ENCODE measurements at regions not wholly inside any gene's neighbourhood (a gene's known extent, or its start where the extent isn't known, plus 50 kb on each side); places are given as distances from the start of the nearest gene placed in this dataset.

DNA sequence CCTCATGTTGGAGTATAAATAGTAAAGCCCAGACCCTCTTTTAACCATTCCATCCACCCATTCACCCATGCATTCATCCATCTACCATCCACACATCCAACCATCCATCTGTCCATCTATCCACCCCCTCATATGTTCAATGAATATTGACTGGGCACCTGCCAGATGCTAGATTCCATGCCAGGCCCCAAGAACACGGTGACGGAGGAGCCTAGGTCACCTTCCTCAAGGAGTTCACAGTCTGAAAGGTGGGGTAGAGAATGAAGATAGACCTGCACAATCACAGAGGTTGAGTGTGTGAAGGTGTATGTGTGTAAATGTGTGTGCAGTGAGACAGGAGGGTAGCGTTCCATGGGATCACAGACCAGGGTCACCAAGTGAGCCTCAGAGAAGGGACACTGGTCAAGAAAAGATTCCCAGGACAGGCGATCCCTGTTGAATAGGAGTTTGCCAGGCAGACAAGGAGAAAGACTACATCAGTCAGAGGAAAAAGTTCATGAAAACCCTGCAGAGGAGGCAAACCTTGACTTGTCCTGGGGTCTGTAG, 287.2 kb downstream of the CYP26B1 start:
- no peak for DNase-seq

DNA sequence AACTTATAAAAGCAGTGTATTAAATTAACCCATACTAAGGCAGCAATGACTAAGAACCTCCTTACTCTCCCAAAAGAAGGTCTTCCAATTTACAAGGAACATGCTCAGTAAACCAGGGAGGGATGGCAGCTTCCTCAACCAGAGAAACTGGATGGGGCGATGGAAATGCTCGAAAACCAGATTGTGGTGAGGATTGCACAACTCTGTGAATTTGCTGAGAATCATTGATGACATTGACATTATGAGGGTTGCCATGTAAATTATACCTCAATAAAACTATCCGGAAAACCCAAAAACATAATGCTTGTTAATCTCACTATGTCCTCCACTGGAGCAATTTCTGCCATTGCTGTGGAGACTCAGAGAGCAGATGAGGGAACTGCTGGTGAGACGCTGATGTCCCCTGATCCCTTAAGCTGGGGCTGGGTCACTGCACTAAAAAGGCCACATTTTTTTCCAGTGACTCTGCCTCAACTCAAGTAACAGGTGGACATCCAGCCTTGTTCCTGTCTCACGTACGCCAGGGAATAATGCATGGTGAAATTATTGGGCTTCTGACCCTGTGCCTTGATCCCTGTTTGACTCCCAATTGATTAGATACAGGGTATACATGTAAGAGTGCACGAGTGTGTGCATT, 288.3 kb downstream of the CYP26B1 start:
- DNase-seq = no peak

GRCh38 chr2:71858071-71858470, 289.6 kb downstream of the CYP26B1 start:
- DNase-seq = no peak

- DNase-seq = no peak
Measured at GRCh38 chr2:71857636-71858035, 290.0 kb downstream of the CYP26B1 start.

GRCh38 chr2:71856773-71857525, 290.7 kb downstream of the CYP26B1 start:
- DNase-seq = no peak

GRCh38 chr2:71853858-71854257, 293.8 kb downstream of the CYP26B1 start:
- no peak for DNase-seq

DNA sequence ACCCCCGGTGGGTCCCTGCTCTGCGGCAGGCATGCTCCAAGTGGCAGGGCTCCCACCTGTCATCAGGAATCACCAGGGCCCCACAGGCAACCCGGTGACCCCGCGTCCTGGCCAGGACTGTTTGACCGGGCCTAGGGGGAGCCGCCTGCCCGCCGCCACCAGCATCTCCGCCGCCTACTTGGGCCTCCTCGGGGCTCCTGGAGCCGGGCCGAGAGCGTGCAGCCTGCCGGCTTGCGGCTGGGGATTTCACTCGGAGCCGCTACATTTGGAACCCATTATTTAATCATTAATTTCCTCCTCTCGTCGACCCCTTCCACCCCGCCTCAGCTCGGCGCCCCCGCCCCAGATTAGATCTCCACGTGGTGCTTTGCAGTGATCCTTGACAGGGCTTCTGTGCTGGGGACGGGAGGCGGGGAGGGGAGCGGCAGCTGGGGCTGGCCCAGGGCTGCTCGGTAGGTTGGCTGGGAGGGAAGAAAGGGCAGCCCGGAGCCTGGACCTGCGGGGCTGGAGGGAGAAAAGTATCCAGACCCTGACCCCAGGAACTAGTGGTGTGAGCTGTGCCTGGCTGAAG, 295.4 kb downstream of the CYP26B1 start:
- DNase-seq = no peak

- no peak for DNase-seq
Measured at GRCh38 chr2:71851094-71851750, 296.4 kb downstream of the CYP26B1 start.

GRCh38 chr2:71850306-71850801, 297.3 kb downstream of the CYP26B1 start:
- peak; percentile 5 for DNase-seq

DNA sequence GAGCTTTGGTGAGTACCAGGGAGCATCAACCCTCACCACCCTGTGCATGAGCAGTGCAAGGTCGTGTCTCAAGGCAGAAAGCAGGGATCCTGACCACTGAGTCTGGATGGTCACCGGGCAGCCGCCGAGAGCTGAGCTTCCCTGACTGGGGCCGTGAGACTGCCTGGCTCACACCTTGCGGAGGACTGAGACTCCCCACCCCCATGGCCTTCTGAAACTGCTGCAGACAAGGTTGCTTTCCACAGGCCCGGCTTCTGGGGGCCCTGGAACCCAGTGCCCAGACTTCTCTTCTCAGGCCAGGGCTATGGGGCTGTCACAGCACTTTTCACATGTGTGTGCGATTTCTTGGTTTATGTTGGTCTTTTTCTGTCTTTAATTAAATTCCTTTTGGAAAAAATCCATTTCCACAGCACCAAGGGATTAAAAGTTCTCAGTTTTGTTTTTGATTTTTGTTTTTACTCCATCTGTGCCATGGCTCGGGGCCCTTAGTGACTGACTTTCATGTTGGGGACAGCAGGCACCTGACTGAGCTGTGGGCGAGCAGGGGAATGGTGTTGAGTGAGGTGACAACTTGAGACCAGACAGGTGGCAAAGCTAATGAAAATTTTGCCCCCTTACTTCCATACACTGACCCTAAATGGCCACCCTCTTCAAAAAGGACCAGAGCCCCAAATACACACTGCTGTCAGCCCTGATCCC, 297.9 kb downstream of the CYP26B1 start:
- no peak for DNase-seq

DNA sequence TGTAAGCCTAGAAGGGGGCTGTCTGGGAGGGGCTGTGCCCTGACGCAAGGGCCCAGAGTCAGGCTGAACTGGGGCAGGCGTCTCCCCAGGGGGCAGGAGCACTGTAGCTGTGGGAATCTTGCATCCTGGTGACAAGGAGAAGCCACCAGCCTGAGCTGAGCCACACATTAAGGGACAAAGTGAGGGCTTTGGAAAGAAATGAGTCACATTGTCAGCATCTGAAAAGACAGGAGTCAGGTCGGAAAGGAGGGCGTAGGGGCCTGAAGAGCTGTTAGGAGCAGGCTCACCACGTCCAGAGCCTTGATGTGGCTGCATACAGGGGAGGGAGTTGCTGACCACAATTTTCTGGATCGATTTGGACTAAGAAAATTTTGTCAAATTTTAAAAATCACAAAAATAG, 298.6 kb downstream of the CYP26B1 start:
- no peak for DNase-seq

DNA sequence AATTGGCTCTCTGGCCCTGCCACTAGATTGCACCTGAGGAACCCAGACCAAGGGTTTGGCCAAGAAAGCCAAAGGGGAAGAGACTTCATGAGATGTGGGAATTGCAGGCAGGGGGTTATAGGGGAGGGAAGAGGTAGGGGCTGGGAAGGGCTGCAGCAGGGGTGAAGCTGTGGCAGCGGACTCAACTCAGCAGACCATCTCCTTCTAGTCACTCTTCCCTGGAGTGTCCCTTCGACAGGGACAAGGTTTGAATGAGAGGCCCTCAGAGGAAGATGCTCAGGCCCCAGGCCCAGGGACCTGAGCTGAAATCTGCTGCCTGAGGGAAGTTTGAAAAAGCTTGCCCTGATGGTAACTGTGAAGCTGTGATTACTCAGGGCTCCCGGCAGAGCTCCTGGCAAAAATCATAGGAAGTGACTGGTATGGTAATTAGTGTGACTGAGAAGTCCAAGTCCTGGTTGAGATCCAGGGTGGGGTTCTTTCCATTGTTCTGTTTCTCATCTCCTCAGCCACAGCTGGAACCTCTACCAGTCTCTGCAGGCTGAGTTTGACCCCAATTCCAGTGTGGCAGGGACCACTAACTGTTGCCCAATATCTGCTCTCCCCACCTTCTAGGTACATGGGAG, 300.9 kb downstream of the CYP26B1 start:
- DNase-seq = no peak

- DNase-seq = no peak
Measured at GRCh38 chr2:71846072-71846471, 301.6 kb downstream of the CYP26B1 start.

GRCh38 chr2:71844967-71845366, 302.7 kb downstream of the CYP26B1 start:
- no peak for DNase-seq

GRCh38 chr2:71843391-71843850, 304.2 kb downstream of the CYP26B1 start:
- no peak for DNase-seq

GRCh38 chr2:71842744-71843143, 304.9 kb downstream of the CYP26B1 start:
- DNase-seq = no peak

- DNase-seq = no peak
Measured at GRCh38 chr2:71839826-71840225, 307.8 kb downstream of the CYP26B1 start.

GRCh38 chr2:71834796-71835195, 312.9 kb downstream of the CYP26B1 start:
- no peak for DNase-seq

- no peak for DNase-seq
Measured at GRCh38 chr2:71833855-71834560, 313.7 kb downstream of the CYP26B1 start.

DNA sequence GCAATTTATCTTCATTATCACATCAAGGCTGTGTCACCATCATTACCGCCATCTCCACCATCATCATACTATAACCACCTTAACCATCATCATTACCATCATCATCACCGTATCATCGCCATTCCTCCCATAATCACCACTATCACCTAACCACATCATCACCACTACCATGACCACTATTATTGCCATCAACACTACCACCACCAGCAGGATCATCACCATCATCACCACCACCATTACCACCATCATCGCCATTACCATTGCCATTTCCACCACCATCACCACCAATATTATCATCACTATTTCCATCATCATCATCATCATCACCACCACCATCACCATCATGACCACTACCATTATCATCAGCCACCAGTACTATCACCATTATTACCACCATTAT, 314.4 kb downstream of the CYP26B1 start:
- no peak for DNase-seq

DNA sequence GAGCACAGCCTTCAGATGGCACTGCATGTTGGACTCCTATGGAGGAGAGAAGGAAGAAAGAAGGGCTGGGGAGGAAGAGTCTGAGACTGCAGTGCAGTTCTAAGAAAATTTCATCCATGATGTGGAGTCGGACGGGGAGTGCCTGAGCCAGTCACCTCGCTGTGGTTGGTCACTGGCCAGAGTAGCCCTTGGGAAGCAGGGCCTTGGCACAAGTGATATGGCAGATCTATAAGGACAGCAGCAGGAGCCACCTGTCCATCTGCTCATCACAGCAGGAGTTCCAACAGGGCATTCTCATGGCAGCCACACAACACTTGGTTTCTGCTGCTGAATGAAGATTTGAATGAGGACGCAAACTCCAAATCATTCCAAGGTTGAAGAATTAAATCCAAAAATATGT, 314.8 kb downstream of the CYP26B1 start:
- no peak for DNase-seq
